RPMI7951 (cell line): ENCODE measurements at regions not wholly inside any gene's neighbourhood (a gene's known extent, or its start where the extent isn't known, plus 50 kb on each side); places are given as distances from the start of the nearest gene placed in this dataset.
A peak's percentile ranks its signal among the peaks of the same experiment; 100 is the strongest.
"Not testable (repeated sequence)": the region's sequence is repeated elsewhere in the genome, so short reads cannot be mapped to it uniquely, and the experiment has no call there.

ENCODE experiments used
- DNase-seq: peaks from one replicate; pipeline ENCODE4 v3.0.0-alpha.2; 2012; ENCODE audit warnings: low read depth

DNA sequence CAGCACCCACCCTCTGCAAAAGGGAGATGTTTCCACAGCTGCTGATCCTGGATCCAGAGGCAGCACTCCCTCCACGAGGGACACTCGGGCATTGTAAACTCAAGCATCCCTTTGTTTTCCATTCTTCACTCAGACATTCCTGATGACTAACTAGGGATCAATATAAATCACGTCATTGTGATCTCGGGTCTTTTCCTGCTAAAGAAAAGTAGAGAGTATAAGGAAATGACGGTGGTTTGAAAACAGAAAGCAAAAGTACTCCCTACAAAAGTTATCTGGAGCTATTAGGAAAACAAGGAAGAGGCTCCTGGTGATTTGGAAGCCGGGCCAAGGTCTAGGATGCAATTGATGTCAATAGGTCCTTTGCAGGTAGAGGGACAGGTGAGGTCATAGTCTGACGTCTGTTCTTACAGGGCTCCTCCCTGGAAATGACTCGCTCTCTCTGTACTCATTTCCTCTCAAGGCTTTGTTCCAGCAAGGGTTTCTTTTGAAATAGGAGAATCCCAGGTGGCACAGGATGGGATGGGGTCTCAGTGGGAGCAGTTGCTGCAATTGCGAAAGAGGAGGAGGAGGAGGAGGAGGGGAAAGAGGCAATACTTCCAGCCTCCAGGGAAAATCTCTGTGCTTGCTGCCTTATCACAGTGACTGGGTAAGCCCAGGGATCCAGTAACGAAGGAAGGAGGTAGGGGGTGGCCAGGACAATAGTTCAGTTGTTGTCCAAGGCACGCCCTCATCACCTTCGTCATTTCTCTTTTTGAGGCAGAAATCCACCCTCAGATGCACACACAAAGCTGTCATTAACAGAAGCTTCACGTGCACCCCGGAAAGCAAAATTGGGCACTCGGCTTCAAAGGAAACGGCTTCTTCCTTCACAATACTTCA lies 222.8 kb downstream of the LY86 start:
- peak; percentile 35 for DNase-seq

DNA sequence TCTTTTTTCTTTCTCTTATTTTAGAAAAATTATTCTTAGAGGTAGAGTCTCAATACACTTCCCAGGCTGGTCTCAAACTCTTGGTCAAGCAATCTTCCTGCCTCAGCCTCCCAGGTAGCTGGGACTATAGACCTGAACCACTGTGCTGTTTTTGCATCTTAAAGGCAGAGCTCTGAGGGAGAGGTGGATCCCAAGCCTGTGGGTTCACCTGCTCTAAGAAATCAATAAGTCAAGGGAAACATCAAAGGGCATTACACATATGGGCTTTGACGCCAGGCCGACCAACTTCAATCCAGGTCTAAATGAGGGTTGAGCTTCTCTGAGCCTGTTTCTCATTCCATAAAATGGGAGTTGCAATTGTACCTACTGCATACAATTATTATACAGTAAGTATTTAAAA lies 223.9 kb downstream of the LY86 start:
- DNase-seq = no peak

DNA sequence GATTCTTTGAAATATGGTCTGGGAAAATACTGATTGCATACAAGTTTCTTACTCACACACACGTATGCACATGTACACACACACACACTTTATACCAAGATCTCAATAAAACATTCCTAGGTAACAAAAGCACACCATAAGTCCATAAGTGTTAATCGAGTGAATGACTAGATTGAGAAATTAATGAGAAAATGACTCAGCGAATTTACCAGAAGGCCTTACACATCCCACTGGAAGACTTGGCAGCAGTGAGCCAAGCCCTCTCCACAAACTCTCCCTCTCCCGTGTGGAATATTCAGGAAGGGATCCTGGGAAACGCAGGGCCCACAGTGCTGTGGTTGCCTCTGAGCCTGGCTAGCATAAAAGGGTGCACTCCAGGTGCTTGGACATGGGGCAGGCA lies 227.2 kb downstream of the LY86 start:
- DNase-seq = no peak

DNA sequence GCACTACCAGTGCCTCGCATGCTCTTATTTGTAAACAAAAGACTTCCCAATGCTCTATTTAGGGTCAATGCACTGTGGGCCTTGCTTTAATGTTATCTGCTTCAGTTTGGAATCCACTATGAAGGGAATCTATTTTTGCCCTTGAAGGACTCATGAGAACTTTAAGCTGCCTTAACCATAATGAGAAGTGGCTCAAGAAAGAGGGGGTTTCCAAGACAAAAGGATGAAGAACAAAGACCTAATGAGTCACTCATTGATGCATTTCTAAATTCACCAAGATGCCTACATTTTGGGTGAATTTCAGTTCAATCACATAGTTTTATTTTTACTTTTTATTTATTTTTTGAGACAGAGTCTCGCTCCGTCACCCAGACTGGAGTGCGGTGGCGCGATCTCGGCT lies 228.2 kb downstream of the LY86 start:
- no peak for DNase-seq

DNA sequence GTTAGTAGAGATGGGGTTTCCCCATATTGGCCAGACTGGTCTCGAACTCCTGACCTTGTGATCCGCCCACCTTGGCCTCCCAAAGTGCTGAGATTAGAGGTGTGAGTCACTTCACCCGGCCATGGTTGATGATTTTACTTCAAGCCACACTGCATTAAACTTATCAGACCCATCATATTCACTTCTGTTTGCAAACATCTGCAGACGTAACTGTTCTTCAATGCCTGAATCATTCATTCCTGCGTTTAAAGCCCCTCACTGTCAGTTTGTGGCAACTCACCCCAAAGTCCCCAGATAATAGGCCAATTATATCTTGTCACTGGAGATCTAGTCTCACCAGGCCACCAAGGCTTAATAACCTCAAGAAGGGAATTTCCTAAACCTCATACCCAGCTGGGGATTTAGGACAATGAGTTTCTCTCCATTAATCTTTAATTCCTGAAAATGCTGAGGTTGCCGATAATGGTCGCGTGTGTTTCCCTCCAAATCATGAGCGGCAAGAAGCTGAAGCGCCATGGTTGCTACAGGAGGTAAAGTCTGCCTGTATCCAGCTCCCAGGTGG lies 229.6 kb downstream of the LY86 start:
- DNase-seq = no peak

DNA sequence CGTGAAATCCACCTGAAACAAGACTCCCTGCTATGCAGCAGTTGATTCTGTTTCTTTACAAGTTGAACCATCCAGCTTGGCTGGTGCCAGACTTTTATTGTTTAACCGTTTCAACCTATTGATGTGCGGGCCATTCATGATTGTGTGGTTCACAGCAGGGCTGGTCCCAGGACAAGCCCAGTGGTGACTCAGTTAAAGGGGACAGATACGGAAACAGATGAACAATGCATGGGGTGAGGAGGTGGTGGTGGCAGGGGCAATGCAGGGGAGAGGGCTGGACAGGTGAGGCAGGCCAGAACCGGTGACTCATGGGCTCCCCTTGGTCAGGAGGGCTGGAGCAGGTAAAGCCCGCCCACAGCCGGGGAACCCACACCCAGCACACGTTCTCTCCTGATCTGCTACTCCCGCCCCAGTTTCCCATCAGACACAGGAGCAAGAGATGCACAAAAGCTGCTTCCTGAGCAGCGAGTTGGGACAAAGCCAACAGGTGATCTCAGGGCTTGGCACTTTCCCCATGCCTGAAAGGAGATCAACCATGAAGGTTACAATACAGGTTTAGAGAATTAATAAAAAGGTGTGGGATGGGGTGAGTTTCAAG lies 232.2 kb downstream of the LY86 start:
- no peak for DNase-seq

DNA sequence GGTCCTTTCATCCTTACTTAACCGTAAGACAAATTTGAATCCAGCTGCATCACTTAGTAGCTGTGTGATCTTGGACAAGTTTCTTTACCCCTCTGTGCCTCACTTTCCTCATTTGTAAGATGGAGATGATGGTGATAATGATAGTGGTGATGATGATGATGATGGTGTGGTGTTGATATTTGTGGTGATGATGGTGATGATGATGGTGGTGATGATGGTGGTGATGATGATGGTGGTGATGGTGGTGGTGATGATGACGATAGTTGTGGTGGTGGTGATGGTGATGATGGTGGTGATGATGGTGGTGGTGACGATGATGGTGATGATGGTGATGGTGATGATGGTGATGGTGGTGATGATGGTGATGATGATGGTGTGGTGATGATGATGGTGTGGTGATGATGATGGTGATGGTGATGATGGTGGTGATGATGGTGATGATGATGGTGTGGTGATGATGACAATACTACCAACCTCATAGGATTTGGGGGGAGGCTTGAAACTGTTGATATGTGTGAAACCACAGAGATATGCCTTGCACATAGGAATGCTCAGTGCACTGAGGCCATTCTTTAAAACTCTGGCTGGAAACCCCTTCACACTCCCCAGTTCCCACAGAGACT lies 233.2 kb downstream of the LY86 start:
- DNase-seq = no peak

DNA sequence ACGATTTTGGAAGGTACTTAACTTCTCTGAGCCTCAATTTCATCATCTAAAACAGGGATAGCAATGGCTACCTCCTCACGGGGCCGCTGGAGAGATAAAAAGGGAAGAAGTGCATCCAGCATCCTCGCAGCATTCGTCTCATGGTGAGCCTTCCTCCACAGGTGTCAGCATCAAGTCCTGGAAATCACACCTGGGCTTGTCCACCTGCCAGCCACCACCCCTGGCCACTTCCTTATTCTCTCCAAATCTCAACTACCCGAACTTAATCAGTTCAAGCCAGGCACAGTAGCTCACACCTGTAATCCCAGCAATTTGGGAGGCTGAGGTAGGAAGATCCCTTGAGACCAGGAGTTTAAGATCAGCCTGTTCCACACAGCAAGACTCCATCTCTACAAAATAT lies 234.5 kb downstream of the LY86 start:
- no peak for DNase-seq

DNA sequence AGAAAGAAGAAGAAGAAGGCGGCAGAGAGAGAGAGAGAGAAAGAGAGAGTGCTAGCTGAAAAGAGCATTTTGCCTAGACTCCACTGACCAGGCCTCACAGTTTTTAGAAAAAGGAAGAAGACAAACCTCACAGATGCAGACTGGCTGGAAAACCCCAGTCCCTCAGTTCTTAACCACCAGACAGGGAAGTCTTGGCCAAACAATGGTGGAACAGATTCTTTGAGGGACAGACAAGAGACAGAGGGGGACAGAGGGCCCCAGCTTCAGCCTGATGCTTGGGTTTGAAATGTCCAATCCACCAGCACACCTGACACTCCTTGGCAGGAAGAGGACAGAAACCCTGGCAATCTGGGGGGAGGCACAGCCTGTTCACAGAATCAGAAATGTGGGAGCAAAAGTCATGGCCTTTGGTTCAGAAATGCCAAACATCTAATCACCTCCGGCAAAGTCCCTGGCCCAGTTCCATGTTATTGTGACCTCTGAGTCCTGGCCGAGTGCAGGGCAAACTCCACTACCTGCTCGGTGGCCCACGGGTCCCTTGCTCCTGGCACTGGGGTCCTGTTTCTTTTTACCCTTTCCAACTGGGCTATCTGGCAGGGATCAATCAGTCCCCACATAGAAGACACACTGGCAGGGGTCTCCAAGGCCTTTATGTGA lies 235.2 kb downstream of the LY86 start:
- DNase-seq = no peak

DNA sequence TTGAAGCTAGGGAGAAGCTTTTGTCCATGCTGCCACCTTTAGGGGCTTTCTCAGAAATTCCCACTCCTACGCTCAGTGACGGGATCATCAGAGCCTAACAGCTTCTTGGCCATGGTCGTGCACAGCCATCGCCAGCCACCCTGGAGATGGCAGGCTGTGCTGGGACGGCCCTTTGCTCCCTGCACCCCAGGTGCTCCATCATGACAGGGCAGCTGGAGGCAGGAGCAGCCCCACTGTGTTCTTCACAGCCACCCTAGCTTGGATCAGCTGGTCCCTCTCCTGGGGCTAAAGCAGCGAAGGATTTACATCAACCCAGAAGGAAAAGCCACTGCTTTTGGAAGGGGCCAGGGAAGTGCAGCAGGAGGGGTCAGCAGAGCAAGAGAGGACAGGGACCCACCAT lies 235.9 kb downstream of the LY86 start:
- DNase-seq = no peak

DNA sequence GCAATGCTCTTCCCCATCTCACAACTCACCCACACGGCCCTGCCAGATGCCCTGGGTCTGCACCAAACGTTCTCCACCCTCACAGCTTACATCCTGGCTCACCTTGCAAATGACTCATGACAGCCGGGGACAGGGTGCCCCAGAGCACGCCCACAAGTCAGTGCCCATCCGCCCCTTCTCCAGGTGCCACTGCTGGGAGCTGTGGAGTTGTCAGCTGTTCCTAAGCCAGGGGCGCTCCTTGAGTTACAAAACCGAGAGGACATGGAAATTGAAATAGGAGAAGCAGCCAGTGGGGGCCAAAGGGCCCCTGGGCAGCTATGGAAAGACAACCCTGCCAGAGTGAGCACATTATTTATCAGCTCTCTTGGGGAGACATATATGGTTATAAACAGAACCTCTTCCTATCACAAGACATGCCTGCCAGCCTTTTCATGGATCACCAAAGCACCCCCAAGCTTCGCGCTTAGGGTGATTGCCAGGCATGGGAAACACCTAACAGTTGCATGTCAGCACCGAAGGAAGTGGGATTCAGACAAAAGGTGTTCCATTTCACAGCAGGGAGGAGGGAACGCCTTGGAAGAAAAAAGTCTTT lies 236.8 kb downstream of the LY86 start:
- DNase-seq = no peak

DNA sequence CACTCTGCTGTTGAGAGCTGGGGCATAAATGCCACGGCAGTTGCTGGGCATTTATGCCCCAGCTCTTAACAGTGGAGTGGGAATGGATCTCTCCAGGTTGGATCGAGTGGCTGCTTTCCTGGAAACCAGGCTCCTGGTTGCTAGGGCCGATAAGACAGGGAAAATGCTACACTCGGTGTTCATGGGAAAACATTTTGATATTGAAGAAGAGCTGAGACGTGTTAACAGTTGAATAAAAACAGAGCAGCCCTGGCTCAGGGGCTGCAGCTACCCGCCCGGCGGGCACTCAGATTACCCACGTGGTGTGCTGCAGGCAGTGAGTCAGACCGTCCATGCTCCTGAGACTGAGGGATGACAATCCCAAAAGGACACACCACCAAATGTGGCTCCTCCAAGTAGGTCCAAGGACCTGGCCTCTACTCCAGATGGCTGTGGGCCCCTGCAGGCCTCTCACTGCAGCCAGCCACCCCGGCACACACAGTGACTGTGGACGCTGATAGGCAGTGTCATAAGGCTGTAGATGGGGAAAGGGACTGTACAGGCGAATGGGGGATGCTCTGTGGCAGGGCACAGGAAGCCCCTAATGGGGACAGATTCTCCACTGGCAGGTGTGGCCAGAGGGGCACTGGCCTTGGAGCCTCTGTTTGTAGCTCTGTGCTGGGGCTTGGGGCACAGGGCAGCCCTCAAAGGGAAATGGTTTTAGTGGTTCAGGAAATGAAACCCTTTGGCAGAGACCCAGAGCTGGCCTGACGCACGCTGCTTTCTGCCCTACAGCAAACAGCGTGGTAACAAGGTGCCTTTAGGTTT lies 237.8 kb downstream of the LY86 start:
- peak; percentile 67 for DNase-seq

DNA sequence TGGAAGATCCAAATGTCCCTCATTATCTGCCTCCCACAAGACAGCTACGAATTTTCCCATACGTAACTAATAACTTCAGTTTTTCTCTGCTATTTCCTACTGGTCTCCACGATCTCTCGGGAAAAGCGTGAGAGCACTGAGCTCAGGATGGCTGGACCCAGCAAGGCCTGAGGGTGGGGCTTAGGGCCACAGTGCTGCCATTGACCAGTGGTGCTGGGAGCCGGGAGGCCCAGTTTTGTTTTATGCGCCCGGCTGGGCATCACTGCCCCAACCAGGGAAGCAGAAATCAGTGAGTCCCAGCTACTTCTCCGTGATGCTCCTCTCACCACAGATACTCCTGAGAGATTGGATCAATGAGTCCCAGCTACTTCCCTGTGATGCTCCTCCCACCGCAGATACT lies 238.4 kb downstream of the LY86 start:
- DNase-seq = no peak

DNA sequence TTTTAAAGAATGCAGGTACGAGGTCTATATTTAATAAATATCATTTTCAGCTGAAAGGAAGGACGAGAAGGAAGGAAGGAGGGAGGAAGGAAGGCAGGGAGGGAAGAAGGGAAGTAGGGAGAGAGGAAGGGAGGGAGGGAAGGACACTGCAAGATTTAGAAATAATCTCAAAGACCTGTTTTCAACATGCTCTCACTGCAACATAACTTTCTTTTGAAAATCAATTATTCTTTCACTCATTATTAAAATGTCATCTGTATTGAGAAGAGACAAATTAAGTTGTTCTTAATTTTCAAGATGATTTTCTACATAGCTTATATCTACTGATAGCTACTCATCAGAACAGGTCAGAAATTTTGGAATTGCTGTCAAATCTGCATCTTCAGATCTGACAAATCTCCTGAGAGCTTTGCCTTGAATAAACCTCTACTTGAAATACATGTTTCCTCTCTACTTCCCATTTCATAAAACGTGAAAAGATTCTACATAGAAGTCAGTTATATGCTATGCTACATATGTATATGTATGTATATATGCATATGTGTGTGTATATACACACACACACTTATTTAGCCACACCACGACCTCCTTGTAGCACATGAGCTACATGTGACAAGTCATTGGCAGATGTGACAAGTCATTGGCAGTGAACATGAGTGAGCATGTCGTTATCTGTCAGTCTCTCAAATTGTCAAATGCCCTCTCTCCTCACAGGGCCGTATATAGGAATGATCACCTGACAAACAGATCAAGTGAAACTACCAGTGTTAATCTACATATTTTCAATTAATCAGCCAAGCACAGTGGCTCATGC lies 241.6 kb downstream of the LY86 start:
- DNase-seq = no peak

DNA sequence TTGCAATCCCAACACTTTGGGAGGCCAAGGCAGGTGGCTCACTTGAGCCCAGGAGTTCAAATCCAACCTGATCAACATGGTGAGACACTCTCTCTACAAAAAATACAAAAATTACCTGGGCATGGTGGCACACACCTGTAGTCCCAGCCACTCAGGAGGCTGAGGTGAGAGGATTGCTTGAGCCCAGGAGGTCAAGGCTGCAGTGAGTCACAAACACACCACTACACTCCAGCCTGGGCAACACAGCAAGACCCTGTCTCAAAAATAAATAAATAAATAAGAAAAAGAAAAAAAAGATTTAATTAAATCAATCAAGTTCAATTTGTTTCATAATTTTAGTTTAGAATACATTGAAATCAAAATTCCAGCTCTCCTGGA lies 242.2 kb downstream of the LY86 start:
- not testable (repeated sequence) for DNase-seq

DNA sequence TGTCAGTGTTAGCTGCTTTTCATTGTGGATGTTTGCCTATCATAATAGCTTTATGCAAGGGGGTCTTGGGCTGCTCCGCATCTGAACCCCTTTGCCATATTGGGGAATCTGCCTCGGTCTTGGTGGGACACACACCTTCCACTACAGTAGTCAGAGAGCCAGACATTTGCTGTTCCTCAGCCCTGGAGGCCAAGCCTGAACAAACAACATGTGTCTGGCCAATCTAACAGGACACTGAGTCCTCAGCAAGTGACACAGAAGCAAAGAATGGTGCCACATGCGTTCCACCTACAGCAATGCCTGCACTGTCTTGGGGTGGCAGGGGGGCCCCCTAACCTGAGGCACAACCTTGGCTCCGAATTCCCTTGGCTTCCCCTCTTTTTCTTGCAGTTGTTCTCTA lies 243.9 kb downstream of the LY86 start:
- DNase-seq = no peak

DNA sequence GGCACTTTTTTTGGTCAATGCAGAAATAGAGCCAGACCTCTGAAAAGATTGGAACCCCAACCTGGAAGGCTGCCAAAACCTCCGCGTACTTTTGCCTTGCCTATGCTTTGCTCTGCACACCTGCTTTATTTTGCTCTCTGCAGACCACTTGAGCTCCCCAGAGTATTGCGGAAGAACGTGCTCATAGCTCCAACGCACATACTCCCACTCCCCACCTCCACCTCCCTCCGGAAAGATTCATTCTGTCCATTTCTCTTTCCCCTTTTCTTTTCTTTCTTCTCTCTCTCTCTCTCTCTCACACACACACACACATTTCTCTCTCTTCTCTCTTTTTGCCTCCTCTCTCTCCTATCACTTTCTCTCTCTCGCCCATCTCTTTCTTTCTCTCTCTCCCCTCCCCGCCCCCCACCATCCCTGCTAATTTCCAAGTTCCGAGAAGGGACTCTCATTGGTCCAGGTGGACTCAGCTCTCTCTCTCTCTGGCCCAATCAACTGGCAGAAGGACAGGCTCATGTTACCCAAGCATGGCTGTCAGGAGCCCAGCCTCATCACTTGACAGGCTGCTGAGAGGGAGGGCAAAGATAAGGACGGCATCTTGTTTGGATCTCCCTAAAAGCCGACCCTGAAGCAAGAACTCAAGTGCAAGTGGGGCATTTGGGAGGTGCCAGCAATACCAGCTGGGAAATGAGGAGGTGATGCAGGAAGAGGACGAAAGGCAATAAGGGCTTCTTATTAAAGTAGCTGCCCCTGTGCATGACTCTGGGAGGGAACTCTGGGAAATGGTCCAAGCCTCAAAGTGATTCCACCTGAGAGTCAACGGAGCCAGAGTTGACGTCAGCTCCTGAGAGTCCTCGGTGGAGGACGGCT lies 246.1 kb downstream of the LY86 start:
- DNase-seq = no peak

DNA sequence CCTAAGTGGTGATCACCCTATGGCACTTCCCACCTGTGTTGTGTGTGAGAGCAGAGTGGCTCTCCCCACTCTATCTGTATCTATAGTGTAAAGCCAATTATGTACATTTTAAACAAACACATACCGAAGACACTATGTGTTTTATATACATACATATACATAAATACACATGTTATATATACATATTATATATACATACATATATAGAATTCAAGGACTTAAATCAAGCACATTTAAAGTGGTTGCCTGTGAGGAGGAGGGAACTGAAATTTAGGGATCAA lies 246.6 kb downstream of the LY86 start:
- DNase-seq = no peak

DNA sequence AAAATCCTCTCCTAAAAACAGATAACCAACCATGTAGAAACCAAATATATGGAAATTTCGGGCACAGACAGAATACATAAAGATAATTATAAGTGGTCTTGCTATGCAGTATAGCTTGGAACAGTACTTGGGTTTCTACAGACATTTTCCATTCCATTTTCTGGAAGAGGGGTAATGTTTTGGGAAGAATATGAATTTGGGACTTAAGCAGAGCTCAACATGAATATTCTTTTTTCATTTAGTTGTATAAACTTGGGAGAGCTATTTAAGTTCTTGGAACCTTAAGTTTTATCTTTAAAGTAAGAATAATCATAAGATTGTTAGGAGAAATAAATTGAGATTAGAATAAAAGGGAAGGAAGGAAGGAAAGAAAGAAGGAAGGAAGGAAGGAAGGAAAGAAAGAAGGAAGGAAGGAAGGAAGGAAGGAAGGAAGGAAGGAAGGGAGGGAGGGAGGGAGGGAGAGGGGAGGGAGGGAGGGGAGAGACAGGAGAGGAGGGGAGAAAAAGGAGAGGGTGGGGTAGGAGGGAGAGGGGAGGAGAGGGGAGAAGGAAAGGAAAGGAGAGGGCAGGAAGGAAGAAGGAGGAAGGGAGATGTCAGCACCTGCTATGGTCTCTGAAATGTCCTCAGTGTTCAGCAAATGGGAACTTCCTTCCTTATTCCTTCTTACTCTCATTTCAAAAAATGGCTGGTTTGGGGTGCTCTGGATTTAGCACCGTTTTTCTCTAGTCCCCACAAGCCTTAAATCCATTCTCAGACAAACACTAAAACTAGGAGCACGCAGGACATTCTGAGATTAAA lies 248.3 kb downstream of the LY86 start:
- DNase-seq = no peak
